ENCODE measurements at regions not wholly inside any gene's neighbourhood (a gene's known extent, or its start where the extent isn't known, plus 50 kb on each side); places are given as distances from the start of the nearest gene placed in this dataset.

- TF ChIP-seq CTCF (IDR thresholded peaks at IDR 0.05; ENCODE audit: control extremely low read depth in 1 of 3, insufficient read depth in 1 of 3, low read depth in 1 of 3, low read length in 3 of 3) (no peak), ATF3 (IDR thresholded peaks at IDR 0.05; ENCODE audit: insufficient read depth, low read depth, low read length) (no peak), SIN3A (conservative IDR thresholded peaks at IDR 0.05 in 1 of 2, IDR thresholded peaks at IDR 0.05 in 1 of 2; ENCODE audit: low read depth in 1 of 2, low read length in 2 of 2) (no peak), TCF12 (IDR thresholded peaks at IDR 0.05; ENCODE audit: low read depth, low read length) (no peak), JUND (IDR thresholded peaks at IDR 0.05; ENCODE audit: low read length) (no peak), JUN (IDR thresholded peaks at IDR 0.05; ENCODE audit: low read depth, low read length) (no peak)
These were observed 183.0 kb downstream of the RAB11FIP2 start for GRCh38 chr10:117863771-117864170.

All from H1 (cell line).